OCI-LY1 (cell line): ENCODE measurements at regions not wholly inside any gene's neighbourhood (a gene's known extent, or its start where the extent isn't known, plus 50 kb on each side); places are given as distances from the start of the nearest gene placed in this dataset.

Source experiments
- H2AFZ ChIP-seq: fragments of 200-600 bp; sonication (generic), shearing (Covaris generic); 2 replicates; pipeline ENCODE4 v1.6.0; 2014; ENCODE audit warnings: antibody characterized with exemption, mild to moderate bottlenecking, low read length
- H3F3A ChIP-seq: fragments of 200-600 bp; sonication (generic), shearing (Covaris generic); 2 replicates; pipeline ENCODE4 v1.6.0; 2014; ENCODE audit warnings: mild to moderate bottlenecking, antibody characterized with exemption, low read length, moderate library complexity; ENCODE audit not compliant: insufficient read depth
- H3K27ac ChIP-seq: fragments of 200-600 bp; sonication (generic); 2 replicates; pipeline ENCODE4 v1.5.1; 2014; ENCODE audit warnings: low read length, mixed run types, mild to moderate bottlenecking, low read depth; ENCODE audit not compliant: poor library complexity, severe bottlenecking
- H3K27me3 ChIP-seq: fragments of 200-600 bp; sonication (generic); 2 replicates; pipeline ENCODE4 v1.6.0; 2014; ENCODE audit warnings: antibody characterized with exemption, mild to moderate bottlenecking, low read length, moderate library complexity; ENCODE audit not compliant: insufficient read depth
- H3K36me3 ChIP-seq: fragments of 200-600 bp; sonication (generic); 2 replicates; pipeline ENCODE4 v1.6.1; 2014; ENCODE audit warnings: mild to moderate bottlenecking, antibody characterized with exemption, low read length, moderate library complexity, mixed read lengths; ENCODE audit not compliant: insufficient read depth
- H3K4me1 ChIP-seq: fragments of 200-600 bp; sonication (generic); 2 replicates; pipeline ENCODE4 v1.5.1; 2014; ENCODE audit warnings: mild to moderate bottlenecking, low read length, moderate library complexity; ENCODE audit not compliant: insufficient read depth, severe bottlenecking
- H3K4me2 ChIP-seq: fragments of 200-600 bp; sonication (generic), shearing (Covaris generic); 2 replicates; pipeline ENCODE4 v1.6.1; 2014; ENCODE audit warnings: low read length
- H3K4me3 ChIP-seq: fragments of 200-600 bp; sonication (generic); 2 replicates; pipeline ENCODE4 v1.5.1; 2014; ENCODE audit warnings: low read length, low read depth, mild to moderate bottlenecking, mixed read lengths; ENCODE audit not compliant: poor library complexity, severe bottlenecking
- H3K79me2 ChIP-seq: fragments of 200-600 bp; shearing (Covaris generic); 2 replicates; pipeline ENCODE4 v1.6.1; 2016; ENCODE audit warnings: mixed run types, low read length, mixed read lengths; ENCODE audit not compliant: insufficient read depth
- H3K9ac ChIP-seq: fragments of 200-600 bp; sonication (generic), shearing (Covaris generic); 2 replicates; pipeline ENCODE4 v1.6.1; 2014; ENCODE audit warnings: mild to moderate bottlenecking, low read length, mixed read lengths
- H3K9me2 ChIP-seq: fragments of 200-600 bp; sonication (generic), shearing (Covaris generic); 2 replicates; pipeline ENCODE4 v1.6.1; 2014; ENCODE audit warnings: low read depth, mild to moderate bottlenecking, low read length, mixed read lengths
- H3K9me3 ChIP-seq: fragments of 200-600 bp; shearing (Covaris generic); 2 replicates; pipeline ENCODE4 v1.6.1; 2014; ENCODE audit warnings: low read length, mixed read lengths
- H4K20me1 ChIP-seq: fragments of 200-600 bp; sonication (generic), shearing (Covaris generic); 2 replicates; pipeline ENCODE4 v1.6.0; 2016; ENCODE audit warnings: mild to moderate bottlenecking, low read length; ENCODE audit not compliant: insufficient read depth
- CTCF ChIP-seq: fragments of 200-600 bp; sonication (generic), shearing (Covaris generic); IDR thresholded peaks from 2 replicates; pipeline ENCODE4 v1.5.1; 2017; ENCODE audit warnings: mild to moderate bottlenecking, antibody characterized with exemption, low read length, moderate library complexity, mixed read lengths
- EZH2 ChIP-seq: fragments of 200-600 bp; sonication (generic), shearing (Covaris generic); IDR thresholded peaks from 2 replicates; pipeline ENCODE4 v1.8.0; 2017; ENCODE audit warnings: borderline replicate concordance, mixed run types, mild to moderate bottlenecking, antibody characterized with exemption, low read length, moderate library complexity, mixed read lengths

- Histone ChIP-seq H4K20me1 (no peaks in the 10 kb centered on the region), H3K4me1 (no peaks in the 10 kb centered on the region), H3K4me3 (no peak overlapping the region), H3K79me2 (no peaks in the 10 kb centered on the region), H3F3A (no peaks in the 10 kb centered on the region), H3K36me3 (no peaks in the 10 kb centered on the region), H3K27ac (no peak overlapping the region), H3K9me3 (no peaks in the 10 kb centered on the region), H3K4me2 (no peak overlapping the region), H3K27me3 (no peaks in the 10 kb centered on the region), H3K9ac (no peak overlapping the region), H2AFZ (no peak overlapping the region), H3K9me2 (no peaks in the 10 kb centered on the region)
- TF ChIP-seq EZH2 (no peak), CTCF (no peak)
Measured at GRCh38 chr1:163604896-163605295, 283.1 kb downstream of the NUF2 start.

GRCh38 chr1:163608979-163609378, 287.2 kb downstream of the NUF2 start:
- no peaks in the 10 kb centered on the region for H4K20me1 ChIP-seq
- H3K27me3 ChIP-seq: no peaks in the 10 kb centered on the region
- no peak overlapping the region for H3K4me2 ChIP-seq
- no peaks in the 10 kb centered on the region for H3K9me2 ChIP-seq
- no peak overlapping the region for H2AFZ ChIP-seq
- TF ChIP-seq CTCF (no peak), EZH2 (no peak)
- H3F3A ChIP-seq: no peaks in the 10 kb centered on the region
- H3K4me1 ChIP-seq: no peaks in the 10 kb centered on the region
- H3K79me2 ChIP-seq: no peaks in the 10 kb centered on the region
- no peak overlapping the region for H3K9ac ChIP-seq
- no peak overlapping the region for H3K27ac ChIP-seq
- H3K4me3 ChIP-seq: no peak overlapping the region
- H3K36me3 ChIP-seq: no peaks in the 10 kb centered on the region
- H3K9me3 ChIP-seq: no peaks in the 10 kb centered on the region

GRCh38 chr1:163609858-163610257, 288.1 kb downstream of the NUF2 start:
- no peak overlapping the region for H3K4me3 ChIP-seq
- H2AFZ ChIP-seq: no peak overlapping the region
- no peaks in the 10 kb centered on the region for H3K9me2 ChIP-seq
- H3K27me3 ChIP-seq: no peaks in the 10 kb centered on the region
- no peaks in the 10 kb centered on the region for H4K20me1 ChIP-seq
- no peaks in the 10 kb centered on the region for H3F3A ChIP-seq
- no peaks in the 10 kb centered on the region for H3K36me3 ChIP-seq
- H3K4me1 ChIP-seq: no peaks in the 10 kb centered on the region
- no peak overlapping the region for H3K4me2 ChIP-seq
- H3K27ac ChIP-seq: no peak overlapping the region
- no peaks in the 10 kb centered on the region for H3K79me2 ChIP-seq
- TF ChIP-seq EZH2 (no peak), CTCF (no peak)
- no peaks in the 10 kb centered on the region for H3K9me3 ChIP-seq
- no peak overlapping the region for H3K9ac ChIP-seq
